SU-DHL-6 (cell line): ENCODE measurements at regions not wholly inside any gene's neighbourhood (a gene's known extent, or its start where the extent isn't known, plus 50 kb on each side); places are given as distances from the start of the nearest gene placed in this dataset.

Experiments used
- H2AFZ ChIP-seq: fragments of 200-600 bp; sonication (generic); 2 replicates; pipeline ENCODE4 v1.6.1; 2014; ENCODE audit warnings: low read depth, mild to moderate bottlenecking, moderate library complexity, mixed read lengths, antibody characterized with exemption, low read length; ENCODE audit not compliant: severe bottlenecking
- H3F3A ChIP-seq: fragments of 200-600 bp; shearing (Covaris generic); 2 replicates; pipeline ENCODE4 v1.6.0; 2016; ENCODE audit warnings: antibody characterized with exemption, mild to moderate bottlenecking; ENCODE audit not compliant: insufficient read depth
- H3K27ac ChIP-seq: fragments of 200-600 bp; sonication (generic); 2 replicates; pipeline ENCODE4 v1.5.1; 2016; ENCODE audit warnings: low read depth, mild to moderate bottlenecking, low read length, moderate library complexity, mixed read lengths
- H3K27me3 ChIP-seq: fragments of 200-600 bp; sonication (generic), shearing (Covaris generic); 2 replicates; pipeline ENCODE4 v1.6.0; 2014; ENCODE audit warnings: mild to moderate bottlenecking, low read length
- H3K36me3 ChIP-seq: fragments of 200-600 bp; sonication (generic); 2 replicates; pipeline ENCODE4 v1.6.1; 2014; ENCODE audit warnings: mild to moderate bottlenecking, low read length, mixed read lengths
- H3K4me2 ChIP-seq: fragments of 300-600, 200-600 bp; shearing (Covaris generic), sonication (generic); 2 replicates; pipeline ENCODE4 v1.6.0; 2014; ENCODE audit warnings: low read length, low read depth, mild to moderate bottlenecking; ENCODE audit not compliant: poor library complexity, severe bottlenecking
- H3K4me3 ChIP-seq: fragments of 200-600 bp; sonication (generic); 2 replicates; pipeline ENCODE4 v1.5.1; 2014; ENCODE audit warnings: antibody characterized with exemption, low read length, mild to moderate bottlenecking, mixed read lengths; ENCODE audit not compliant: insufficient read depth, poor library complexity, severe bottlenecking
- H3K79me2 ChIP-seq: fragments of 200-600 bp; sonication (generic); 2 replicates; pipeline ENCODE4 v1.6.1; 2014; ENCODE audit warnings: mild to moderate bottlenecking, low read length, moderate library complexity; ENCODE audit not compliant: insufficient read depth
- H3K9ac ChIP-seq: fragments of 200-600 bp; sonication (generic); 2 replicates; pipeline ENCODE4 v1.7.0; 2014; ENCODE audit warnings: mild to moderate bottlenecking, low read length
- H3K9me2 ChIP-seq: fragments of 200-600 bp; sonication (generic); replicated peaks from 2 replicates; pipeline ENCODE4 v1.6.1; 2014; ENCODE audit warnings: low read length; ENCODE audit not compliant: insufficient read depth
- H3K9me3 ChIP-seq: fragments of 200-600 bp; sonication (generic); 2 replicates; pipeline ENCODE4 v1.6.1; 2014; ENCODE audit warnings: low read length, mixed read lengths; ENCODE audit not compliant: insufficient read depth
- H4K20me1 ChIP-seq: fragments of 200-600 bp; sonication (generic); 2 replicates; pipeline ENCODE4 v1.6.1; 2014; ENCODE audit warnings: low read depth, mild to moderate bottlenecking, antibody characterized with exemption, low read length, moderate library complexity, mixed read lengths
- EZH2phosphoT487 ChIP-seq: fragments of 200-600 bp; sonication (generic), shearing (Covaris generic); conservative IDR thresholded peaks from 2 replicates; pipeline ENCODE4 v1.6.1; 2018; ENCODE audit warnings: mild to moderate bottlenecking, antibody characterized with exemption, low read length, moderate library complexity, mixed read lengths
- TF ChIP-seq, protein P1 (sequence below): fragments of 200-600 bp; sonication (generic); IDR thresholded peaks from one replicate; pipeline ENCODE4 v1.5.1; 2017; ENCODE audit warnings: antibody characterized with exemption, mild to moderate bottlenecking, low read length, moderate library complexity; ENCODE audit not compliant: insufficient read depth, poor library complexity, severe bottlenecking

DNA sequence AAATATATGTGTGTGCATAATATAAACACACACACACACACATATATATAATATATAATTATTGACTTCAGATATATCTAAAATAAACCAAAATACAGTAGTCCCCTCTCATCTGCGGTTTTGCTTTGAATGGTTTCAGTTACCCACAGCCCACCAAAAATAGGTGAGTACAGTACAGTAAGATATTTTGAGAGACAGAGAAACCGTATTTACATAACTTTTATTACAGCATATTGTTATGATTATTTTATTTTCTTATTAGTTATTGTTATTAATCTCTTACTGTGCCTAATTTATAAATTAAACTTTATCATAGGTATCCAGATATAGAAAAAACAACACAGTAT is 564.2 kb downstream of the ACTL7B start:
- Histone ChIP-seq H3K4me2 (no peak overlapping the region), H4K20me1 (no peaks in the 10 kb centered on the region), H3K79me2 (no peaks in the 10 kb centered on the region), H3K27ac (no peak overlapping the region), H3K4me3 (no peak overlapping the region), H3K27me3 (no peaks in the 10 kb centered on the region), H3K9me2 (no peaks in the 10 kb centered on the region), H3F3A (no peaks in the 10 kb centered on the region), H3K36me3 (no peaks in the 10 kb centered on the region), H3K9me3 (no peaks in the 10 kb centered on the region), H2AFZ (no peak overlapping the region), H3K9ac (no peak overlapping the region)
- TF ChIP-seq EZH2phosphoT487, result no peak
- TF ChIP-seq, protein P1, sequence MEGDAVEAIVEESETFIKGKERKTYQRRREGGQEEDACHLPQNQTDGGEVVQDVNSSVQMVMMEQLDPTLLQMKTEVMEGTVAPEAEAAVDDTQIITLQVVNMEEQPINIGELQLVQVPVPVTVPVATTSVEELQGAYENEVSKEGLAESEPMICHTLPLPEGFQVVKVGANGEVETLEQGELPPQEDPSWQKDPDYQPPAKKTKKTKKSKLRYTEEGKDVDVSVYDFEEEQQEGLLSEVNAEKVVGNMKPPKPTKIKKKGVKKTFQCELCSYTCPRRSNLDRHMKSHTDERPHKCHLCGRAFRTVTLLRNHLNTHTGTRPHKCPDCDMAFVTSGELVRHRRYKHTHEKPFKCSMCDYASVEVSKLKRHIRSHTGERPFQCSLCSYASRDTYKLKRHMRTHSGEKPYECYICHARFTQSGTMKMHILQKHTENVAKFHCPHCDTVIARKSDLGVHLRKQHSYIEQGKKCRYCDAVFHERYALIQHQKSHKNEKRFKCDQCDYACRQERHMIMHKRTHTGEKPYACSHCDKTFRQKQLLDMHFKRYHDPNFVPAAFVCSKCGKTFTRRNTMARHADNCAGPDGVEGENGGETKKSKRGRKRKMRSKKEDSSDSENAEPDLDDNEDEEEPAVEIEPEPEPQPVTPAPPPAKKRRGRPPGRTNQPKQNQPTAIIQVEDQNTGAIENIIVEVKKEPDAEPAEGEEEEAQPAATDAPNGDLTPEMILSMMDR, result no peak

DNA sequence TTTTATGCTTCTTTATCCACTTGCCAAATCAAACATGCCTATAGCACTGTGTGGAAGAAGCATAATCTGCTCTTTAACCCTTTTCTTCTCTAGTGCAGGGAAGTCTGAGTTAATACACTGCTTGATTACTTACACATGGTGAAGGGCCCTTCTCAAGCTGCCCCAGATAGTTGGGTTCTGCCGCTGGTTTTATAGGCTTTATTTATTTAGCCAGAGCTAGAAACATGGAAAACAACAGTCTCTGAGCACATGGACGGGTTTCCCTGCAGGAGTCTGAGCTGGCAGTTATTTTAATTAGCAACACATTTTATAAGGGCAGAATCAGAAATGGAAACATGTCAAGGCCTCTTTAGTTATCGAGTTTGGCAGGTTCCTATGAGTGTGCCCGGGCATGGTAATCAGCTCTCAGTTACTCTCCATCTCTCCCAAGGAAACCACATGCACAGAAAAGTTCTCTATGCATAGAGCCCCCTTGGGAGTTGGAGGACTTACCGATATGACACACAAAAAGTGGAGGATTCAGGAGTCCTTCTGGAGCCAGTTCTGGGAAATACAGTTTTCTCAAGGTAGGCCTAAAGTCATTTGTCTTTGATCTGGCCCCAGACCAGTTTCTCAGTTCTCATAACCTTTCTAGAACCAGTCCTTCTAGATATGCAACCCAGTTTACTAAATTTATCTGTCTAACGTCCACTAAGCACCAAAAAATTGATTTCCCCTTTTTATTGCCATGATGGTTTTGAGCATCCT is 564.8 kb downstream of the ACTL7B start:
- Histone ChIP-seq H3K4me3 (no peak overlapping the region), H2AFZ (no peak overlapping the region), H3K79me2 (no peaks in the 10 kb centered on the region), H3K9ac (no peak overlapping the region), H4K20me1 (no peaks in the 10 kb centered on the region), H3K27me3 (no peaks in the 10 kb centered on the region), H3K4me2 (no peak overlapping the region), H3K36me3 (no peaks in the 10 kb centered on the region), H3K9me2 (no peaks in the 10 kb centered on the region), H3F3A (no peaks in the 10 kb centered on the region), H3K9me3 (no peaks in the 10 kb centered on the region), H3K27ac (no peak overlapping the region)
- TF ChIP-seq, protein P1, result no peak
- no peak for TF ChIP-seq EZH2phosphoT487

DNA sequence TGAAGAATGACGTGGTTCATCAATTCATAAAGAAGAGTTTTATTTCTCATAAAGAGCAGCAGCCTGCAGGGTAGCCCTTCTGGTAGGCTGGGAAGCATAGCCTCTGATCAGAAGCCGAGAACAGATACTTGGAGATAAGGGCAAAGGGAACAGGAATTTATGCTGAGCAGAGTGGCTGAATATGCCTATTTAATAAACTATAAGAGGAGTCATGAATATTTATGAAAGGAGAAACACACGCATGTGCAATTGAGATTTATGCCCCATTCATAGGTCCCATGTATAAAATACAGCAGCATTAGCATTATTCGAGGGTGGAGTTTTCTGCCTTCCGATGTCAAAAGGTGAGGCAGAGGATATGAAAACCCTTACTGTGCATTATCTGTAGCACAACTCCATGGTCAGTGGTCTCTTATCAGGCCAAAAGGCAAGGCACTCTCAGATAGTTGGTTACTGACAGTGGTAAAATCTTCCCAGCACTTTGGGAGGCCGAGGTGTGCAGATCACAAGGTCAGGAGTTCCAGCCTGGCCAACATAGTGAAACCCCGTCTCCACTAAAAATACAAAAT is 569.1 kb downstream of the ACTL7B start:
- no peaks in the 10 kb centered on the region for H3K9me2 ChIP-seq
- no peaks in the 10 kb centered on the region for H3K79me2 ChIP-seq
- H3K9ac ChIP-seq, result no peak overlapping the region
- TF ChIP-seq, protein P1, result no peak
- no peaks in the 10 kb centered on the region for H3F3A ChIP-seq
- H3K4me2 ChIP-seq, result no peak overlapping the region
- no peaks in the 10 kb centered on the region for H3K9me3 ChIP-seq
- H3K36me3 ChIP-seq, result no peaks in the 10 kb centered on the region
- H3K4me3 ChIP-seq, result no peak overlapping the region
- no peaks in the 10 kb centered on the region for H4K20me1 ChIP-seq
- H3K27me3 ChIP-seq, result no peaks in the 10 kb centered on the region
- H3K27ac ChIP-seq, result no peak overlapping the region
- no peak overlapping the region for H2AFZ ChIP-seq
